Panc1 (cell line): ENCODE measurements at regions not wholly inside any gene's neighbourhood (a gene's known extent, or its start where the extent isn't known, plus 50 kb on each side); places are given as distances from the start of the nearest gene placed in this dataset.

Source experiments
- ATAC-seq: fragments of 200-7000 bp; cut with Tn5 transposase; 2 replicates; pipeline ENCODE4 v1.9.1; 2020; ENCODE audit warnings: mild to moderate bottlenecking, moderate library complexity
- BruUV-seq: library from RNA; stranded (reverse); fragments of 400-500 nt; replicated peaks from 2 replicates; lab custom pipeline; 2021; lab: Mats Ljungman, UMichigan
- CTCF ChIA-PET: fragments of 300-600 bp; sonication (Branson Sonifier 250); formaldehyde crosslinking; loops from one replicate; lab custom pipeline; 2022; ENCODE audit warnings: antibody characterized with exemption; lab: Charles Lee
- POLR2A ChIA-PET: fragments of 300-600 bp; sonication (Branson Sonifier 250); formaldehyde crosslinking; loops from one replicate; lab custom pipeline; 2022; ENCODE audit warnings: antibody characterized with exemption; lab: Charles Lee
- DNase-seq: peaks from one replicate; pipeline ENCODE4 v3.0.0-alpha.2; 2010; ENCODE audit warnings: low read depth, low spot score
- H3K27ac ChIP-seq: 2 replicates; pipeline ENCODE4 v1.5.1; 2011; ENCODE audit warnings: mild to moderate bottlenecking, low read length, inconsistent platforms
- H3K27me3 ChIP-seq: fragments of 200-500 bp; sonication (Bioruptor generic); 2 replicates; pipeline ENCODE4 v1.6.0; 2014; ENCODE audit warnings: low read length, inconsistent platforms; ENCODE audit not compliant: control insufficient read depth, insufficient read depth
- H3K36me3 ChIP-seq: fragments of 200-500 bp; sonication (Bioruptor generic); 2 replicates; pipeline ENCODE4 v1.5.1; 2014; ENCODE audit warnings: inconsistent platforms, mild to moderate bottlenecking, low read length, moderate library complexity; ENCODE audit not compliant: control insufficient read depth, insufficient read depth
- H3K4me1 ChIP-seq: 2 replicates; pipeline ENCODE4 v1.5.1; 2011; ENCODE audit warnings: inconsistent platforms, mild to moderate bottlenecking, low read length, moderate library complexity; ENCODE audit not compliant: control insufficient read depth, insufficient read depth
- H3K4me3 ChIP-seq, 2 experiments: 2 replicates each; pipeline ENCODE4 v1.5.1; 2011 to 2012; ENCODE audit warnings: low read depth in 2 of 2, low read length in 2 of 2, mild to moderate bottlenecking in 2 of 2, inconsistent platforms in 1 of 2, moderate library complexity in 1 of 2
- H3K9me3 ChIP-seq: fragments of 200-500 bp; sonication (Bioruptor generic); 2 replicates; pipeline ENCODE4 v1.5.1; 2014; ENCODE audit warnings: low read depth, mild to moderate bottlenecking, inconsistent platforms, low read length, moderate library complexity; ENCODE audit not compliant: control insufficient read depth, insufficient read depth
- CTCF ChIP-seq: fragments of 450-650 bp; IDR thresholded peaks from 2 replicates; pipeline ENCODE4 v1.5.1; 2017; ENCODE audit warnings: mild to moderate bottlenecking
- POLR2AphosphoS5 ChIP-seq: IDR thresholded peaks from 2 replicates; pipeline ENCODE4 v1.6.1; 2012; ENCODE audit warnings: mild to moderate bottlenecking, low read depth, low read length, moderate library complexity
- REST ChIP-seq, 2 experiments: IDR thresholded peaks; 2 replicates each; pipeline ENCODE4 v1.6.1; 2011 to 2012; ENCODE audit warnings: low read depth in 2 of 2, control low read depth in 1 of 2, low read length in 1 of 2, mild to moderate bottlenecking in 1 of 2, moderate library complexity in 1 of 2; ENCODE audit not compliant: insufficient read depth in 1 of 2
- SIN3A ChIP-seq: IDR thresholded peaks from 2 replicates; pipeline ENCODE4 v1.6.1; 2012; ENCODE audit warnings: low read depth, mild to moderate bottlenecking, low read length, moderate library complexity, borderline replicate concordance; ENCODE audit not compliant: insufficient read depth
- TCF7L2 ChIP-seq: IDR thresholded peaks from 2 replicates; pipeline ENCODE4 v1.6.1; 2011; ENCODE audit warnings: mild to moderate bottlenecking, low read depth, low read length, inconsistent platforms
- in situ Hi-C: cut with HindIII; loops from 2 replicates; pipeline ENCODE4 v1.10.0; 2016; ENCODE audit warnings: low sequenced_read_pairs, low pct_unique_long_range_greater_than_20kb
- intact Hi-C: fragments of 100-400 bp; cut with micrococcal nuclease; formaldehyde crosslinking; loops from one replicate; pipeline ENCODE4 v1.10.0; 2022; ENCODE audit not compliant: unreplicated experiment

- in situ Hi-C loops, result no loop called here
- H3K27me3 ChIP-seq, result no peaks in the 10 kb centered on the region
- H3K27ac ChIP-seq, result no peak overlapping the region
- no peak overlapping the region for H3K4me3 ChIP-seq
- POLR2A ChIA-PET, result no interaction called here
- no peaks in the 10 kb centered on the region for H3K36me3 ChIP-seq
- ATAC-seq, result no peak
- no peaks in the 10 kb centered on the region for H3K4me1 ChIP-seq
- CTCF ChIA-PET, result no interaction called here
- no peaks in the 10 kb centered on the region for H3K9me3 ChIP-seq
- TF ChIP-seq POLR2AphosphoS5 (no peak), CTCF (no peak), REST (IDR thresholded peaks at IDR 0.05; ENCODE audit: insufficient read depth in 1 of 2, low read depth in 2 of 2, low read length in 1 of 2) (no peak), TCF7L2 (no peak), SIN3A (no peak)
- intact Hi-C loops, result no loop called here
- BruUV-seq, result no TSS peak
- DNase-seq, result no peak
Measured at GRCh38 chr14:25120261-25120660, 70.3 kb upstream of the STXBP6 start.

- TF ChIP-seq SIN3A (no peak), CTCF (no peak), POLR2AphosphoS5 (no peak), REST (IDR thresholded peaks at IDR 0.05; ENCODE audit: insufficient read depth in 1 of 2, low read depth in 2 of 2, low read length in 1 of 2) (no peak), TCF7L2 (no peak)
- in situ Hi-C loops (no loop called here), intact Hi-C loops (no loop called here)
- Histone ChIP-seq H3K36me3 (no peaks in the 10 kb centered on the region), H3K9me3 (no peaks in the 10 kb centered on the region), H3K27ac (no peak overlapping the region), H3K27me3 (no peaks in the 10 kb centered on the region), H3K4me1 (no peaks in the 10 kb centered on the region), H3K4me3 (no peak overlapping the region)
- BruUV-seq, result no TSS peak
- ATAC-seq (no peak), DNase-seq (no peak)
- ChIA-PET CTCF (no interaction called here), POLR2A (no interaction called here)
Measured at GRCh38 chr14:25118671-25119070, 68.7 kb upstream of the STXBP6 start.
